H9 (cell line): ENCODE measurements at regions not wholly inside any gene's neighbourhood (a gene's known extent, or its start where the extent isn't known, plus 50 kb on each side); places are given as distances from the start of the nearest gene placed in this dataset.
A peak's percentile ranks its signal among the peaks of the same experiment; 100 is the strongest.

Experiments
- DNase-seq: peaks from one replicate; pipeline ENCODE4 v3.0.0-alpha.2; 2017
- H2AFZ ChIP-seq: one replicate; pipeline ENCODE4 v1.6.1; 2013; ENCODE audit warnings: mild to moderate bottlenecking, low read length, control low read depth, moderate library complexity
- H2AK5ac ChIP-seq: 2 replicates; pipeline ENCODE4 v1.6.1; 2013; ENCODE audit warnings: low read length, control low read depth, mixed read lengths; ENCODE audit not compliant: insufficient read length
- H2BK120ac ChIP-seq: one replicate; pipeline ENCODE4 v1.6.1; 2013; ENCODE audit warnings: low read depth, mild to moderate bottlenecking, low read length, control low read depth, inconsistent platforms; ENCODE audit not compliant: poor library complexity, severe bottlenecking
- H2BK12ac ChIP-seq: 2 replicates; pipeline ENCODE4 v1.6.1; 2013; ENCODE audit warnings: low read length, control low read depth, mixed read lengths, low read depth; ENCODE audit not compliant: insufficient read length
- H2BK15ac ChIP-seq: 2 replicates; pipeline ENCODE4 v1.6.1; 2013; ENCODE audit warnings: low read depth, low read length, control low read depth
- H2BK20ac ChIP-seq: one replicate; pipeline ENCODE4 v1.6.1; 2013; ENCODE audit warnings: low read depth, mild to moderate bottlenecking, low read length, control low read depth, inconsistent platforms; ENCODE audit not compliant: poor library complexity, severe bottlenecking
- H2BK5ac ChIP-seq: 2 replicates; pipeline ENCODE4 v1.6.1; 2013; ENCODE audit warnings: low read length, control low read depth, mixed read lengths; ENCODE audit not compliant: insufficient read length
- H3K14ac ChIP-seq: 2 replicates; pipeline ENCODE4 v1.6.1; 2013; ENCODE audit warnings: low read length, control low read depth; ENCODE audit not compliant: insufficient read depth
- H3K18ac ChIP-seq: 2 replicates; pipeline ENCODE4 v1.6.1; 2013; ENCODE audit warnings: low read depth, mild to moderate bottlenecking, mixed read lengths, low read length, control low read depth; ENCODE audit not compliant: insufficient read length
- H3K23ac ChIP-seq: 2 replicates; pipeline ENCODE4 v1.6.1; 2013; ENCODE audit warnings: low read length, control low read depth, mixed read lengths, low read depth; ENCODE audit not compliant: insufficient read length
- H3K23me2 ChIP-seq: 2 replicates; pipeline ENCODE4 v1.6.1; 2013; ENCODE audit warnings: low read depth, mild to moderate bottlenecking, mixed read lengths, low read length, control low read depth; ENCODE audit not compliant: insufficient read length, poor library complexity, severe bottlenecking
- H3K27ac ChIP-seq: 2 replicates; pipeline ENCODE4 v1.5.1; 2013; ENCODE audit warnings: low read length, control low read depth, mixed read lengths, low read depth; ENCODE audit not compliant: insufficient read length
- H3K27me3 ChIP-seq: 2 replicates; pipeline ENCODE4 v1.6.1; 2013; ENCODE audit warnings: low read length, control low read depth, inconsistent platforms; ENCODE audit not compliant: insufficient read depth
- H3K4ac ChIP-seq: 2 replicates; pipeline ENCODE4 v1.6.1; 2013; ENCODE audit warnings: low read depth, mild to moderate bottlenecking, control low read depth, inconsistent platforms, low read length, moderate library complexity
- H3K4me1 ChIP-seq: 2 replicates; pipeline ENCODE4 v1.6.1; 2013; ENCODE audit warnings: low read length, control low read depth, inconsistent platforms; ENCODE audit not compliant: insufficient read depth
- H3K4me2 ChIP-seq: 2 replicates; pipeline ENCODE4 v1.6.1; 2013; ENCODE audit warnings: low read length, control low read depth, mixed read lengths; ENCODE audit not compliant: insufficient read length, insufficient read depth
- H3K56ac ChIP-seq: 2 replicates; pipeline ENCODE4 v1.6.1; 2013; ENCODE audit warnings: low read depth, mild to moderate bottlenecking, mixed read lengths, low read length, control low read depth; ENCODE audit not compliant: insufficient read length
- H3K79me1 ChIP-seq: 2 replicates; pipeline ENCODE4 v1.6.1; 2013; ENCODE audit warnings: low read depth, mild to moderate bottlenecking, moderate library complexity, low read length, control low read depth, inconsistent platforms; ENCODE audit not compliant: insufficient read depth, poor library complexity, severe bottlenecking
- H3K79me2 ChIP-seq: 2 replicates; pipeline ENCODE4 v1.6.1; 2013; ENCODE audit warnings: low read length, control low read depth, inconsistent platforms; ENCODE audit not compliant: insufficient read depth
- H3K9ac ChIP-seq: 2 replicates; pipeline ENCODE4 v1.6.1; 2013; ENCODE audit warnings: low read length, control low read depth, mixed read lengths; ENCODE audit not compliant: insufficient read length; ENCODE audit errors: extremely low read depth
- H3K9me3 ChIP-seq: one replicate; pipeline ENCODE4 v1.6.1; 2013; ENCODE audit warnings: low read depth, low read length, inconsistent platforms; ENCODE audit not compliant: control insufficient read depth
- H3T11ph ChIP-seq: one replicate; pipeline ENCODE4 v1.6.1; 2013; ENCODE audit warnings: mild to moderate bottlenecking, low read length, control low read depth, inconsistent platforms
- H4K20me1 ChIP-seq: one replicate; pipeline ENCODE4 v1.6.1; 2013; ENCODE audit not compliant: control insufficient read depth, insufficient read length, insufficient read depth
- H4K5ac ChIP-seq: 2 replicates; pipeline ENCODE4 v1.6.1; 2013; ENCODE audit warnings: low read depth, mild to moderate bottlenecking, mixed read lengths, low read length, control low read depth; ENCODE audit not compliant: insufficient read length
- H4K8ac ChIP-seq: replicated peaks from 2 replicates; pipeline ENCODE4 v1.6.1; 2013; ENCODE audit warnings: low read length, control low read depth, mixed read lengths, low read depth; ENCODE audit not compliant: insufficient read length
- H4K91ac ChIP-seq: 2 replicates; pipeline ENCODE4 v1.6.1; 2013; ENCODE audit warnings: low read depth, mild to moderate bottlenecking, moderate library complexity, mixed read lengths, low read length, control low read depth; ENCODE audit not compliant: insufficient read length
- H3K27ac Mint-ChIP-seq, 3 experiments: 2 replicates in 2 of 3; 3 replicates in 1 of 3; pipeline ENCODE4 v1.8.0; 2020 to 2021; ENCODE audit warnings: mixed read lengths in 3 of 3, mild to moderate bottlenecking in 1 of 3, moderate library complexity in 1 of 3
- H3K27me3 Mint-ChIP-seq: 2 replicates; pipeline ENCODE4 v1.8.0; 2021; ENCODE audit warnings: low read depth, mild to moderate bottlenecking, moderate library complexity, mixed read lengths
- H3K36me3 Mint-ChIP-seq, 3 experiments: 2 replicates in 2 of 3; 3 replicates in 1 of 3; pipeline ENCODE4 v1.8.0; 2020 to 2021; ENCODE audit warnings: low read depth in 3 of 3, mixed read lengths in 3 of 3; ENCODE audit not compliant: insufficient read depth in 1 of 3
- H3K4me1 Mint-ChIP-seq, 2 experiments: 2 replicates each; pipeline ENCODE4 v1.8.0; 2020; ENCODE audit warnings: mixed read lengths in 2 of 2
- H3K4me3 Mint-ChIP-seq, 2 experiments: 2 replicates in 1 of 2; 3 replicates in 1 of 2; pipeline ENCODE4 v1.8.0; 2020 to 2021; ENCODE audit warnings: mild to moderate bottlenecking in 2 of 2, mixed read lengths in 2 of 2, moderate library complexity in 1 of 2
- H3K9me3 Mint-ChIP-seq, 2 experiments: 2 replicates in 1 of 2; 3 replicates in 1 of 2; pipeline ENCODE4 v1.8.0; 2020; ENCODE audit warnings: mild to moderate bottlenecking in 2 of 2, mixed read lengths in 2 of 2, moderate library complexity in 1 of 2
- CTCF ChIP-seq: fragments of 200-600 bp; sonication (generic); conservative IDR thresholded peaks from 3 replicates; pipeline ENCODE4 v1.8.0; 2021; ENCODE audit warnings: antibody characterized with exemption, mild to moderate bottlenecking
- WGBS: extraction: QIAGEN DNeasy Blood & Tissue Kit; methylation state at CpG from one replicate; pipeline ENCODE4 v1.1.7; 2013; ENCODE audit warnings: missing lambda C conversion rate, low lambda C conversion rate, mixed read lengths; ENCODE audit not compliant: insufficient read length; ENCODE audit errors: extremely low coverage; 5-methylcytosine and 5-hydroxymethylcytosine counted together

GRCh38 chr7:155961241-155962190, 149.3 kb upstream of the SHH start:
- Histone ChIP-seq H3K23me2 (no peaks in the 10 kb centered on the region), H3K23ac (no peak overlapping the region), H3T11ph (no peak overlapping the region), H3K4ac (no peak overlapping the region), H3K14ac (peak overlapping the region; percentile 20; the same call in 1 of the 2 replicates), H2AFZ (no peak overlapping the region), H2BK120ac (no peak overlapping the region), H3K4me2 (no peak overlapping the region), H3K18ac (no peak overlapping the region), H3K79me2 (no peaks in the 10 kb centered on the region), H2BK12ac (no peak overlapping the region), H4K8ac (no peak overlapping the region), H3K9ac (no peak overlapping the region), H3K4me1 (no peaks in the 10 kb centered on the region), H3K79me1 (no peaks in the 10 kb centered on the region), H4K20me1 (no peaks in the 10 kb centered on the region), H3K9me3 (no peaks in the 10 kb centered on the region), H2BK20ac (no peak overlapping the region), H4K91ac (no peak overlapping the region), H2BK15ac (no peak overlapping the region), H3K27me3 (no peaks in the 10 kb centered on the region), H3K27ac (no peak overlapping the region), H2BK5ac (no peak overlapping the region), H2AK5ac (no peak overlapping the region), H3K56ac (no peak overlapping the region), H4K5ac (no peak overlapping the region)
- no peaks in the 10 kb centered on the region for H3K36me3 Mint-ChIP-seq
- no peak for TF ChIP-seq CTCF
- H3K27ac Mint-ChIP-seq: peak overlapping the region in 1 of 3 experiments; percentile 75; a peak in 1 of 7 replicates
- no CpG with 5 or more reads among the region's 25 CpGs for WGBS
- DNase-seq: no peak
- H3K9me3 Mint-ChIP-seq: no peaks in the 10 kb centered on the region
- no peak overlapping the region for H3K4me3 Mint-ChIP-seq
- peaks cover 1% of the 10 kb centered on the region for H3K27me3 Mint-ChIP-seq
- peaks cover 4 to 5% of the 10 kb centered on the region in 2 experiments; a peak in 2 of 4 replicates for H3K4me1 Mint-ChIP-seq
